Right lobe of liver (tissue), 6 donors: ENCODE measurements at regions not wholly inside any gene's neighbourhood (a gene's known extent, or its start where the extent isn't known, plus 50 kb on each side); places are given as distances from the start of the nearest gene placed in this dataset.

Source experiments
- ATAC-seq, 4 donors: fragments of 200-7000 bp; cut with Tn5 transposase; one replicate each; pipeline ENCODE4 v1.9.1; 2020; ENCODE audit warnings: mild to moderate bottlenecking in 4 of 4, moderate library complexity in 4 of 4
- DNase-seq, 3 donors: peaks; one replicate each; pipeline ENCODE4 v3.0.0-alpha.2; 2020
- H3K27ac ChIP-seq, 3 donors: fragments of 200-600 bp; one replicate each; pipeline ENCODE4 v1.8.0; 2022
- H3K27me3 ChIP-seq, 2 donors: fragments of 200-600 bp; one replicate each; pipeline ENCODE4 v1.8.0; 2022
- H3K36me3 ChIP-seq, 4 donors: fragments of 200-600 bp; sonication (generic) in 1 of 4; one replicate each; pipeline versions ENCODE4 v1.5.1 to v1.8.0; 2017 to 2022; ENCODE audit warnings: control low read depth in 1 of 4
- H3K4me1 ChIP-seq, 4 donors: fragments of 200-600 bp; sonication (generic) in 1 of 4; one replicate each; pipeline versions ENCODE4 v1.5.1 to v1.8.0; 2017 to 2022; ENCODE audit warnings: control low read depth in 1 of 4
- H3K4me3 ChIP-seq, 3 donors: fragments of 200-600 bp; one replicate each; pipeline ENCODE4 v1.8.0; 2022
- H3K9me3 ChIP-seq, 4 donors: fragments of 200-600 bp; sonication (generic) in 1 of 4; one replicate each; pipeline versions ENCODE4 v1.5.1 to v1.8.0; 2017 to 2022; ENCODE audit warnings: control low read depth in 1 of 4
- CTCF ChIP-seq, 4 donors: fragments of 200-600 bp in 3 of 4; fragments of 450-650 bp in 1 of 4; IDR thresholded peaks; one replicate each; pipeline versions ENCODE4 v1.5.1 to v1.8.0; 2016 to 2022; ENCODE audit warnings: antibody characterized with exemption in 4 of 4, mild to moderate bottlenecking in 2 of 4
- POLR2A ChIP-seq: fragments of 450-650 bp; IDR thresholded peaks from one replicate; pipeline ENCODE4 v1.6.1; 2017; ENCODE audit warnings: antibody characterized with exemption, mild to moderate bottlenecking
- WGBS: methylation state at CpG from one replicate; pipeline ENCODE4 v1.1.6; 2018; ENCODE audit warnings: low coverage, low lambda C conversion rate; ENCODE audit not compliant: insufficient coverage; ENCODE audit errors: missing lambda C conversion rate; 5-methylcytosine and 5-hydroxymethylcytosine counted together
- intact Hi-C, 2 donors: fragments of 100-400 bp; cut with DNase I; formaldehyde crosslinking; loops; one replicate each; pipeline versions ENCODE4 v1.11.2 to v1.14.1; 2022
- donor health status: DM: no; HTN: yes; CAD: no.
- donor health status: DM: no; HTN: no; CAD: no.
- donor health status: DM: no; HTN: no; CAD: no.
- donor health status: DM: no; HTN: yes; CAD: no.
- donor health status: DM: no; HTN: yes; CAD: no.

- intact Hi-C loops, result no loop called here
- no peak overlapping the region for H3K27ac ChIP-seq
- H3K4me3 ChIP-seq, result no peak overlapping the region
- TF ChIP-seq POLR2A, result no peak
- TF ChIP-seq CTCF (IDR thresholded peaks at IDR 0.05), result no peak
- H3K9me3 ChIP-seq, result no peaks in the 10 kb centered on the region
- H3K4me1 ChIP-seq, result no peaks in the 10 kb centered on the region
- H3K36me3 ChIP-seq, result no peaks in the 10 kb centered on the region
- 27% methylated on average over 1 of the region's 1 CpG for WGBS
- DNase-seq, result no peak
- H3K27me3 ChIP-seq, result no peaks in the 10 kb centered on the region
- ATAC-seq, result no peak
These were observed 52.7 kb upstream of the PLA2G4A start for GRCh38 chr1:186775881-186776560.

GRCh38 chr1:186775036-186775435 lies 53.7 kb upstream of the PLA2G4A start:
- Histone ChIP-seq H3K4me3 (no peak overlapping the region), H3K27me3 (no peaks in the 10 kb centered on the region), H3K9me3 (no peaks in the 10 kb centered on the region), H3K4me1 (no peaks in the 10 kb centered on the region), H3K36me3 (no peaks in the 10 kb centered on the region), H3K27ac (no peak overlapping the region)
- WGBS, result 56% methylated on average over 2 of the region's 2 CpGs
- intact Hi-C loops, result no loop called here
- ATAC-seq (no peak), DNase-seq (no peak)
- no peak for TF ChIP-seq POLR2A
- no peak for TF ChIP-seq CTCF (IDR thresholded peaks at IDR 0.05)

- ATAC-seq, result no peak
- Histone ChIP-seq H3K9me3 (no peaks in the 10 kb centered on the region), H3K4me1 (no peaks in the 10 kb centered on the region), H3K27ac (no peak overlapping the region), H3K27me3 (no peaks in the 10 kb centered on the region), H3K36me3 (no peaks in the 10 kb centered on the region), H3K4me3 (no peak overlapping the region)
- 92% methylated on average over 3 of the region's 3 CpGs for whole genome bisulfite sequencing
- TF ChIP-seq POLR2A (no peak), CTCF (IDR thresholded peaks at IDR 0.05) (no peak)
- intact Hi-C loops, result no loop called here
- no peak for DNase-seq
These were observed 56.5 kb upstream of the PLA2G4A start for GRCh38 chr1:186772228-186772627.

- DNase-seq (no peak), ATAC-seq (no peak)
- 90% methylated on average over 1 of the region's 1 CpG for WGBS
- no peaks in the 10 kb centered on the region for H3K4me1 ChIP-seq
- no peak overlapping the region for H3K4me3 ChIP-seq
- no peaks in the 10 kb centered on the region for H3K9me3 ChIP-seq
- H3K27ac ChIP-seq, result no peak overlapping the region
- H3K27me3 ChIP-seq, result no peaks in the 10 kb centered on the region
- intact Hi-C loops, result no loop called here
- no peaks in the 10 kb centered on the region for H3K36me3 ChIP-seq
- TF ChIP-seq POLR2A, result no peak
- no peak for TF ChIP-seq CTCF (IDR thresholded peaks at IDR 0.05)
These were observed 58.3 kb upstream of the PLA2G4A start for GRCh38 chr1:186770421-186770820.

- no peaks in the 10 kb centered on the region for H3K4me1 ChIP-seq
- no peak overlapping the region for H3K27ac ChIP-seq
- intact Hi-C loops, result no loop called here
- ATAC-seq, result no peak
- no peak for DNase-seq
- H3K27me3 ChIP-seq, result no peaks in the 10 kb centered on the region
- H3K36me3 ChIP-seq, result no peaks in the 10 kb centered on the region
- no peaks in the 10 kb centered on the region for H3K9me3 ChIP-seq
- no peak overlapping the region for H3K4me3 ChIP-seq
- TF ChIP-seq POLR2A, result no peak
- TF ChIP-seq CTCF (IDR thresholded peaks at IDR 0.05), result no peak
These were observed 59.8 kb upstream of the PLA2G4A start for GRCh38 chr1:186768906-186769305.
